ENCODE measurements at regions not wholly inside any gene's neighbourhood (a gene's known extent, or its start where the extent isn't known, plus 50 kb on each side); places are given as distances from the start of the nearest gene placed in this dataset.

DNA sequence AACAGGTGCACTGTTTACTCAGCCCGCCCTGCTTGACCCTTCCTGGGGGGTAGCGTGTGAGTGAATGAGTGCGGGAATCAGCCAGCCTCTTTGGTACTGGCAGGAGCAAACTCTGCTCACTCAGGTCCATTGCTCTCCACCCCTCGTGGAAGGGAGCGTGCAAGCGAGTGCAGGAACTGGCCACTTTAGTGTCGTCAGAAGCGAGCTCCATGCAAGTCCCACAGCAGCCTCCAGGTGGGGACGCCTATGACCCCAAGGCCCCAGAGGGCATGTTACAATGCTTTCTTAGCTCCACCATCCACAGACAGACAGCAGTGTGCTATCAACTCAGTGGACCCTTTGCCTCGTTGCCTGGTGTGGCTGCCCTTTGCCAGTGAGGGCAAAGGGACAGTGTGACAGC is 1025.1 kb upstream of the CDH8 start:
- POLR2A ChIA-PET: no interaction called here
- H3K4me3 ChIP-seq: no peak overlapping the region
- no peaks in the 10 kb centered on the region for H3K27me3 ChIP-seq (replicated peaks in 1 of 2; ENCODE audit: control insufficient read depth in 2 of 2, insufficient read depth in 2 of 2, low read length in 1 of 2)
- H3K9ac ChIP-seq (ENCODE audit: control insufficient read depth, insufficient read depth, low read length): no peak overlapping the region
- FAIRE-seq (no peak), DNase-seq (ENCODE audit: low read depth, low spot score) (no peak), ATAC-seq (no peak)
- no peak overlapping the region for H3K27ac ChIP-seq (ENCODE audit: control insufficient read depth, insufficient read depth)
- H3K9me3 ChIP-seq (replicated peaks; ENCODE audit: control insufficient read depth, insufficient read depth, low read length): no peaks in the 10 kb centered on the region
- CTCF ChIA-PET: no interaction called here
- in situ Hi-C loops (cut with MboI) (no loop called here), intact Hi-C loops (cut with micrococcal nuclease; ENCODE audit: unreplicated experiment) (no loop called here)
- H4K20me1 ChIP-seq (ENCODE audit: control insufficient read depth, insufficient read depth): no peaks in the 10 kb centered on the region
- H2AFZ ChIP-seq (ENCODE audit: control insufficient read depth, low read depth, low read length): no peak overlapping the region
- no peaks in the 10 kb centered on the region for H3K79me2 ChIP-seq (ENCODE audit: control insufficient read depth, insufficient read depth, low read length)
- H3K36me3 ChIP-seq (ENCODE audit: control insufficient read depth in 2 of 2, insufficient read depth in 2 of 2, low read length in 1 of 2): no peaks in the 10 kb centered on the region
- no peaks in the 10 kb centered on the region for H3K4me1 ChIP-seq (ENCODE audit: control insufficient read depth, insufficient read depth, low read length)
- 42% methylated on average over 10 of the region's 10 CpGs for WGBS (ENCODE audit: insufficient coverage, insufficient replicate concordance, low lambda C conversion rate, missing lambda C conversion rate)
- SMC1A ChIA-PET (ENCODE audit: uncharacterized antibody, unreplicated experiment): no interaction called here
- no TSS peak for BruUV-seq (replicated peaks)
- H3K4me2 ChIP-seq (ENCODE audit: control insufficient read depth, insufficient read depth): no peak overlapping the region
- RAD21 ChIA-PET (ENCODE audit: unreplicated experiment): no interaction called here
- TF ChIP-seq CHD1 (IDR thresholded peaks at IDR 0.05; ENCODE audit: low read depth, low read length) (no peak), ZNF207 (IDR thresholded peaks at IDR 0.05; ENCODE audit: borderline replicate concordance) (no peak), IRF4 (IDR thresholded peaks at IDR 0.05; ENCODE audit: low read depth, low read length) (no peak), CHD2 (IDR thresholded peaks at IDR 0.05; ENCODE audit: borderline replicate concordance, low read depth, low read length) (no peak), TBL1XR1 (IDR thresholded peaks at IDR 0.05; ENCODE audit: low read depth, low read length) (no peak), BRCA1 (IDR thresholded peaks at IDR 0.05; ENCODE audit: low read depth, low read length) (no peak), SIN3A (IDR thresholded peaks at IDR 0.05; ENCODE audit: low read depth, low read length) (no peak), SUPT20H (IDR thresholded peaks at IDR 0.05; ENCODE audit: borderline replicate concordance, control insufficient read depth, low read depth, low read length) (no peak), NR2C2 (IDR thresholded peaks at IDR 0.05; ENCODE audit: borderline replicate concordance, control insufficient read depth, insufficient read length, low read depth) (no peak), TCF12 (IDR thresholded peaks at IDR 0.05; ENCODE audit: low read depth, low read length) (no peak), ZSCAN29 (IDR thresholded peaks at IDR 0.05) (no peak), ZBED1 (IDR thresholded peaks at IDR 0.05; ENCODE audit: borderline replicate concordance) (no peak), MTA2 (IDR thresholded peaks at IDR 0.05; ENCODE audit: low read depth) (no peak)
- TF ChIP-seq, protein P1, sequence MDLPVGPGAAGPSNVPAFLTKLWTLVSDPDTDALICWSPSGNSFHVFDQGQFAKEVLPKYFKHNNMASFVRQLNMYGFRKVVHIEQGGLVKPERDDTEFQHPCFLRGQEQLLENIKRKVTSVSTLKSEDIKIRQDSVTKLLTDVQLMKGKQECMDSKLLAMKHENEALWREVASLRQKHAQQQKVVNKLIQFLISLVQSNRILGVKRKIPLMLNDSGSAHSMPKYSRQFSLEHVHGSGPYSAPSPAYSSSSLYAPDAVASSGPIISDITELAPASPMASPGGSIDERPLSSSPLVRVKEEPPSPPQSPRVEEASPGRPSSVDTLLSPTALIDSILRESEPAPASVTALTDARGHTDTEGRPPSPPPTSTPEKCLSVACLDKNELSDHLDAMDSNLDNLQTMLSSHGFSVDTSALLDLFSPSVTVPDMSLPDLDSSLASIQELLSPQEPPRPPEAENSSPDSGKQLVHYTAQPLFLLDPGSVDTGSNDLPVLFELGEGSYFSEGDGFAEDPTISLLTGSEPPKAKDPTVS (IDR thresholded peaks at IDR 0.05; ENCODE audit: low read depth, low read length): no peak
- TF ChIP-seq, protein P2, sequence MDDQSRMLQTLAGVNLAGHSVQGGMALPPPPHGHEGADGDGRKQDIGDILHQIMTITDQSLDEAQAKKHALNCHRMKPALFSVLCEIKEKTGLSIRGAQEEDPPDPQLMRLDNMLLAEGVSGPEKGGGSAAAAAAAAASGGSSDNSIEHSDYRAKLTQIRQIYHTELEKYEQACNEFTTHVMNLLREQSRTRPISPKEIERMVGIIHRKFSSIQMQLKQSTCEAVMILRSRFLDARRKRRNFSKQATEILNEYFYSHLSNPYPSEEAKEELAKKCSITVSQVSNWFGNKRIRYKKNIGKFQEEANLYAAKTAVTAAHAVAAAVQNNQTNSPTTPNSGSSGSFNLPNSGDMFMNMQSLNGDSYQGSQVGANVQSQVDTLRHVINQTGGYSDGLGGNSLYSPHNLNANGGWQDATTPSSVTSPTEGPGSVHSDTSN (IDR thresholded peaks at IDR 0.05; ENCODE audit: insufficient replicate concordance, low read depth, low read length): no peak
- TF ChIP-seq, protein P3, sequence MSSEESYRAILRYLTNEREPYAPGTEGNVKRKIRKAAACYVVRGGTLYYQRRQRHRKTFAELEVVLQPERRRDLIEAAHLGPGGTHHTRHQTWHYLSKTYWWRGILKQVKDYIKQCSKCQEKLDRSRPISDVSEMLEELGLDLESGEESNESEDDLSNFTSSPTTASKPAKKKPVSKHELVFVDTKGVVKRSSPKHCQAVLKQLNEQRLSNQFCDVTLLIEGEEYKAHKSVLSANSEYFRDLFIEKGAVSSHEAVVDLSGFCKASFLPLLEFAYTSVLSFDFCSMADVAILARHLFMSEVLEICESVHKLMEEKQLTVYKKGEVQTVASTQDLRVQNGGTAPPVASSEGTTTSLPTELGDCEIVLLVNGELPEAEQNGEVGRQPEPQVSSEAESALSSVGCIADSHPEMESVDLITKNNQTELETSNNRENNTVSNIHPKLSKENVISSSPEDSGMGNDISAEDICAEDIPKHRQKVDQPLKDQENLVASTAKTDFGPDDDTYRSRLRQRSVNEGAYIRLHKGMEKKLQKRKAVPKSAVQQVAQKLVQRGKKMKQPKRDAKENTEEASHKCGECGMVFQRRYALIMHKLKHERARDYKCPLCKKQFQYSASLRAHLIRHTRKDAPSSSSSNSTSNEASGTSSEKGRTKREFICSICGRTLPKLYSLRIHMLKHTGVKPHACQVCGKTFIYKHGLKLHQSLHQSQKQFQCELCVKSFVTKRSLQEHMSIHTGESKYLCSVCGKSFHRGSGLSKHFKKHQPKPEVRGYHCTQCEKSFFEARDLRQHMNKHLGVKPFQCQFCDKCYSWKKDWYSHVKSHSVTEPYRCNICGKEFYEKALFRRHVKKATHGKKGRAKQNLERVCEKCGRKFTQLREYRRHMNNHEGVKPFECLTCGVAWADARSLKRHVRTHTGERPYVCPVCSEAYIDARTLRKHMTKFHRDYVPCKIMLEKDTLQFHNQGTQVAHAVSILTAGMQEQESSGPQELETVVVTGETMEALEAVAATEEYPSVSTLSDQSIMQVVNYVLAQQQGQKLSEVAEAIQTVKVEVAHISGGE (CRISPR knock-in tag; IDR thresholded peaks at IDR 0.05): no peak
- TF ChIP-seq, protein P4, sequence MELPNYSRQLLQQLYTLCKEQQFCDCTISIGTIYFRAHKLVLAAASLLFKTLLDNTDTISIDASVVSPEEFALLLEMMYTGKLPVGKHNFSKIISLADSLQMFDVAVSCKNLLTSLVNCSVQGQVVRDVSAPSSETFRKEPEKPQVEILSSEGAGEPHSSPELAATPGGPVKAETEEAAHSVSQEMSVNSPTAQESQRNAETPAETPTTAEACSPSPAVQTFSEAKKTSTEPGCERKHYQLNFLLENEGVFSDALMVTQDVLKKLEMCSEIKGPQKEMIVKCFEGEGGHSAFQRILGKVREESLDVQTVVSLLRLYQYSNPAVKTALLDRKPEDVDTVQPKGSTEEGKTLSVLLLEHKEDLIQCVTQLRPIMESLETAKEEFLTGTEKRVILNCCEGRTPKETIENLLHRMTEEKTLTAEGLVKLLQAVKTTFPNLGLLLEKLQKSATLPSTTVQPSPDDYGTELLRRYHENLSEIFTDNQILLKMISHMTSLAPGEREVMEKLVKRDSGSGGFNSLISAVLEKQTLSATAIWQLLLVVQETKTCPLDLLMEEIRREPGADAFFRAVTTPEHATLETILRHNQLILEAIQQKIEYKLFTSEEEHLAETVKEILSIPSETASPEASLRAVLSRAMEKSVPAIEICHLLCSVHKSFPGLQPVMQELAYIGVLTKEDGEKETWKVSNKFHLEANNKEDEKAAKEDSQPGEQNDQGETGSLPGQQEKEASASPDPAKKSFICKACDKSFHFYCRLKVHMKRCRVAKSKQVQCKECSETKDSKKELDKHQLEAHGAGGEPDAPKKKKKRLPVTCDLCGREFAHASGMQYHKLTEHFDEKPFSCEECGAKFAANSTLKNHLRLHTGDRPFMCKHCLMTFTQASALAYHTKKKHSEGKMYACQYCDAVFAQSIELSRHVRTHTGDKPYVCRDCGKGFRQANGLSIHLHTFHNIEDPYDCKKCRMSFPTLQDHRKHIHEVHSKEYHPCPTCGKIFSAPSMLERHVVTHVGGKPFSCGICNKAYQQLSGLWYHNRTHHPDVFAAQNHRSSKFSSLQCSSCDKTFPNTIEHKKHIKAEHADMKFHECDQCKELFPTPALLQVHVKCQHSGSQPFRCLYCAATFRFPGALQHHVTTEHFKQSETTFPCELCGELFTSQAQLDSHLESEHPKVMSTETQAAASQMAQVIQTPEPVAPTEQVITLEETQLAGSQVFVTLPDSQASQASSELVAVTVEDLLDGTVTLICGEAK (IDR thresholded peaks at IDR 0.05; ENCODE audit: borderline replicate concordance): no peak
